Sigmoid colon (tissue), 6 donors: ENCODE measurements at regions not wholly inside any gene's neighbourhood (a gene's known extent, or its start where the extent isn't known, plus 50 kb on each side); places are given as distances from the start of the nearest gene placed in this dataset.

Experiments
- DNase-seq: peaks from one replicate; pipeline ENCODE4 v3.0.0-alpha.2; 2019
- H3K27ac ChIP-seq, 4 donors: fragments of 200-600 bp; sonication (generic); one replicate each; pipeline ENCODE4 v1.5.1; 2016 to 2019; ENCODE audit warnings: mild to moderate bottlenecking in 1 of 4
- H3K27me3 ChIP-seq, 3 donors: fragments of 200-600 bp; sonication (generic); one replicate each; pipeline ENCODE4 v1.5.1; 2019; ENCODE audit warnings: mild to moderate bottlenecking in 1 of 3
- H3K36me3 ChIP-seq, 4 donors: fragments of 200-600 bp; sonication (generic); one replicate each; pipeline ENCODE4 v1.5.1; 2016 to 2019
- H3K4me1 ChIP-seq, 4 donors: fragments of 200-600 bp; sonication (generic); one replicate each; pipeline ENCODE4 v1.5.1; 2017 to 2019
- H3K4me3 ChIP-seq, 4 donors: fragments of 200-600 bp; sonication (generic); one replicate each; pipeline ENCODE4 v1.5.1; 2017 to 2019; ENCODE audit warnings: mild to moderate bottlenecking in 2 of 4, moderate library complexity in 1 of 4
- H3K9me3 ChIP-seq, 4 donors: fragments of 200-600 bp in 3 of 4; sonication (generic) in 3 of 4; one replicate each; pipeline versions ENCODE4 v1.5.1 to v1.6.1; 2013 to 2019
- CTCF ChIP-seq, 4 experiments: fragments of 450-650 bp in 3 of 4; fragments of 200-600 bp in 1 of 4; IDR thresholded peaks; one replicate each; pipeline ENCODE4 v1.5.1; 2016 to 2019; ENCODE audit warnings: antibody characterized with exemption in 4 of 4, mild to moderate bottlenecking in 3 of 4, moderate library complexity in 2 of 4
- EP300 ChIP-seq, 4 donors: sonication (generic); formaldehyde crosslinking; IDR thresholded peaks; one replicate each; pipeline ENCODE4 v1.6.1; 2017; ENCODE audit warnings: antibody characterized with exemption in 4 of 4
- POLR2A ChIP-seq, 2 donors: fragments of 450-650 bp; IDR thresholded peaks; one replicate each; pipeline ENCODE4 v1.6.1; 2016; ENCODE audit warnings: antibody characterized with exemption in 2 of 2, mild to moderate bottlenecking in 2 of 2, moderate library complexity in 2 of 2
- POLR2AphosphoS5 ChIP-seq, 4 donors: sonication (generic); formaldehyde crosslinking; IDR thresholded peaks; one replicate each; pipeline ENCODE4 v1.6.1; 2017; ENCODE audit warnings: antibody characterized with exemption in 4 of 4
- WGBS, 2 donors: extraction: QIAGEN DNeasy Blood & Tissue Kit; methylation state at CpG; one replicate each; pipeline ENCODE4 v1.1.7; 2013; 5-methylcytosine and 5-hydroxymethylcytosine counted together
- intact Hi-C: fragments of 100-400 bp; cut with DNase I; formaldehyde crosslinking; loops from one replicate; pipeline ENCODE4 v1.15.1; 2023
- donor health status: healthy with polysubstance abuse.
- donor health status: healthy.

DNA sequence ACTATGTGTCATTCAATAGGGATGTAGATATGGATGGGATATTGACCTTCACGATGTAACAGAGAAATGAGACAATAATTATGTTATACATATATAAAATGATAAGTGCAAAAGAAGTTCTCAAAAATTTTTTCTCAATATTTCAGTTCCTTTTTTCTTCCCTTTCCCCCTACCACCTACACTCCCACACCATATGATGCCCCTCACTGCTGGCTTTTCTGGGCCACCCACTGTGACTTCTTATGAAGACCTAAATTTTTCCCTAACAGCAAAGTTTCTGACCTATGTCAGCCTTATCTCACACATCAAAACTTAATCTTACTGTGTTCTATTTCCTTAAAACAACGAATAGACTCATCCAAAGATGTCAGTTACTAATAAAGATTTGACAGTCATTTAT is 89.9 kb upstream of the MYLIP start:
- TF ChIP-seq POLR2AphosphoS5 (IDR thresholded peaks at IDR 0.05) (no peak), CTCF (IDR thresholded peaks at IDR 0.05) (no peak), POLR2A (IDR thresholded peaks at IDR 0.05) (no peak), EP300 (IDR thresholded peaks at IDR 0.05) (no peak)
- no peaks in the 10 kb centered on the region for H3K9me3 ChIP-seq
- no peak overlapping the region for H3K27ac ChIP-seq
- no peaks in the 10 kb centered on the region for H3K4me1 ChIP-seq
- H3K4me3 ChIP-seq = no peak overlapping the region
- H3K27me3 ChIP-seq = no peaks in the 10 kb centered on the region
- 66 to 70% methylated on average over 2 of the region's 2 CpGs for WGBS, 2 donors
- intact Hi-C loops = no loop called here
- no peaks in the 10 kb centered on the region for H3K36me3 ChIP-seq
- no peak for DNase-seq

GRCh38 chr6:16035488-16036080 is 93.3 kb upstream of the MYLIP start:
- Histone ChIP-seq H3K9me3 (no peaks in the 10 kb centered on the region), H3K4me1 (no peaks in the 10 kb centered on the region), H3K36me3 (no peaks in the 10 kb centered on the region), H3K27me3 (no peaks in the 10 kb centered on the region), H3K4me3 (no peak overlapping the region), H3K27ac (no peak overlapping the region)
- no peak for DNase-seq
- TF ChIP-seq POLR2AphosphoS5 (IDR thresholded peaks at IDR 0.05) = no peak
- no peak for TF ChIP-seq CTCF (IDR thresholded peaks at IDR 0.05)
- no peak for TF ChIP-seq POLR2A (IDR thresholded peaks at IDR 0.05)
- TF ChIP-seq EP300 (IDR thresholded peaks at IDR 0.05) = no peak
- intact Hi-C loops = no loop called here
- 86 to 88% methylated on average over 4 of the region's 4 CpGs for WGBS, 2 donors

DNA sequence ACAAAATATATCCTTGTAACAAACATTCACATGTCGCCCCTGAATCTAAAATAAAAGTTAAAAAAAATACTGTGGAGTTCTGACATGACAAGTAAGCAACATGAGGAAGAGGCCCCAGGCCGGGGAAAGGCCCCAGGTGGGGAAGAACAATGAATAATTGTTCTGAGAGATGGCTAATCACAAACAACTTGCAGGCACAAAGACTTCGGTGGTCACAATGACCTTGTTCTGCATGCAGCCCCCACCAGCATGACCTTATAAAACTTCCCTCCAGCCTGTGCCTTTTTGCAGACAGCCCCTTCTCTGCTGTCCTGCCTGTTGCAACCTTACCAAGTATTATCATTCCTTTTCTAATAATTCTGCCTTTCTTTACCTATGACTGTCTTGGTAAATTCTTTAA is 95.7 kb upstream of the MYLIP start:
- no peaks in the 10 kb centered on the region for H3K36me3 ChIP-seq
- TF ChIP-seq POLR2A (IDR thresholded peaks at IDR 0.05) = no peak
- TF ChIP-seq CTCF (IDR thresholded peaks at IDR 0.05) = no peak
- TF ChIP-seq EP300 (IDR thresholded peaks at IDR 0.05) = no peak
- no peak for TF ChIP-seq POLR2AphosphoS5 (IDR thresholded peaks at IDR 0.05)
- no peak for DNase-seq
- intact Hi-C loops = no loop called here
- no peaks in the 10 kb centered on the region for H3K9me3 ChIP-seq
- WGBS, 2 donors = 51 to 67% methylated on average over 3 of the region's 3 CpGs
- H3K27me3 ChIP-seq = no peaks in the 10 kb centered on the region
- H3K4me3 ChIP-seq = no peak overlapping the region
- H3K4me1 ChIP-seq = no peaks in the 10 kb centered on the region
- H3K27ac ChIP-seq = no peak overlapping the region

- TF ChIP-seq CTCF (IDR thresholded peaks at IDR 0.05) (no peak), POLR2A (IDR thresholded peaks at IDR 0.05) (no peak), EP300 (IDR thresholded peaks at IDR 0.05) (no peak), POLR2AphosphoS5 (IDR thresholded peaks at IDR 0.05) (no peak)
- no peak overlapping the region for H3K4me3 ChIP-seq
- DNase-seq = no peak
- H3K36me3 ChIP-seq = no peaks in the 10 kb centered on the region
- no peaks in the 10 kb centered on the region for H3K27me3 ChIP-seq
- no peaks in the 10 kb centered on the region for H3K4me1 ChIP-seq
- WGBS, 2 donors = 80 to 88% methylated on average over 6 of the region's 6 CpGs
- no peaks in the 10 kb centered on the region for H3K9me3 ChIP-seq
- intact Hi-C loops = no loop called here
- H3K27ac ChIP-seq = no peak overlapping the region
Observed at GRCh38 chr6:16031278-16031981, 97.5 kb upstream of the MYLIP start.
